GM23338 (cell line): ENCODE measurements at regions not wholly inside any gene's neighbourhood (a gene's known extent, or its start where the extent isn't known, plus 50 kb on each side); places are given as distances from the start of the nearest gene placed in this dataset.

Source experiments
- ETS1 ChIP-seq: IDR thresholded peaks from 2 replicates; pipeline ENCODE4 v1.6.1; 2016; ENCODE audit warnings: antibody characterized with exemption
- EZH2 ChIP-seq: fragments of 200-600 bp; sonication (generic); IDR thresholded peaks from one replicate; pipeline ENCODE4 v1.8.0; 2017; ENCODE audit warnings: antibody characterized with exemption, mild to moderate bottlenecking, low read depth; ENCODE audit not compliant: unreplicated experiment
- JUNB ChIP-seq: IDR thresholded peaks from one replicate; pipeline ENCODE4 v1.6.1; 2016; ENCODE audit warnings: antibody characterized with exemption; ENCODE audit not compliant: unreplicated experiment
- NANOG ChIP-seq: IDR thresholded peaks from 2 replicates; pipeline ENCODE4 v1.6.1; 2016; ENCODE audit warnings: antibody characterized with exemption, borderline replicate concordance
- REST ChIP-seq: IDR thresholded peaks from one replicate; pipeline ENCODE4 v1.6.1; 2018; ENCODE audit warnings: antibody characterized with exemption; ENCODE audit not compliant: unreplicated experiment
- ZNF114 ChIP-seq: fragments of 250-450 bp; sonication (Bioruptor Pico); IDR thresholded peaks from 2 replicates; pipeline ENCODE4 v1.5.0; 2020; ENCODE audit warnings: mild to moderate bottlenecking, moderate library complexity
- ZNF462 ChIP-seq: fragments of 250-450 bp; sonication (Bioruptor Pico); IDR thresholded peaks from 2 replicates; pipeline ENCODE4 v1.5.0; 2020; ENCODE audit warnings: mild to moderate bottlenecking, moderate library complexity

- TF ChIP-seq ZNF462 (CRISPR knock-in tag) (no peak), NANOG (no peak), EZH2 (no peak), ZNF114 (CRISPR knock-in tag) (no peak), ETS1 (no peak), REST (no peak), JUNB (no peak)
Measured at GRCh38 chr2:215579809-215580208, 143.9 kb upstream of the FN1 start (continued).
